MM.1S (cell line): ENCODE measurements at regions not wholly inside any gene's neighbourhood (a gene's known extent, or its start where the extent isn't known, plus 50 kb on each side); places are given as distances from the start of the nearest gene placed in this dataset.

Experiments
- EZH2 ChIP-seq: fragments of 300-600 bp; sonication (generic); optimal IDR thresholded peaks from 2 replicates; pipeline ENCODE3; 2017; ENCODE audit warnings: low read depth, mild to moderate bottlenecking, antibody characterized with exemption, low read length, mixed read lengths
- TF ChIP-seq, protein P1 (sequence below): fragments of 300-600 bp; sonication (generic); IDR thresholded peaks from 2 replicates; pipeline ENCODE4 v1.5.1; 2016; ENCODE audit warnings: antibody characterized with exemption, low read length, mixed read lengths

GRCh38 chr5:96338624-96339415 is 94.2 kb downstream of the PCSK1 start:
- TF ChIP-seq EZH2: no peak
- TF ChIP-seq, protein P1, sequence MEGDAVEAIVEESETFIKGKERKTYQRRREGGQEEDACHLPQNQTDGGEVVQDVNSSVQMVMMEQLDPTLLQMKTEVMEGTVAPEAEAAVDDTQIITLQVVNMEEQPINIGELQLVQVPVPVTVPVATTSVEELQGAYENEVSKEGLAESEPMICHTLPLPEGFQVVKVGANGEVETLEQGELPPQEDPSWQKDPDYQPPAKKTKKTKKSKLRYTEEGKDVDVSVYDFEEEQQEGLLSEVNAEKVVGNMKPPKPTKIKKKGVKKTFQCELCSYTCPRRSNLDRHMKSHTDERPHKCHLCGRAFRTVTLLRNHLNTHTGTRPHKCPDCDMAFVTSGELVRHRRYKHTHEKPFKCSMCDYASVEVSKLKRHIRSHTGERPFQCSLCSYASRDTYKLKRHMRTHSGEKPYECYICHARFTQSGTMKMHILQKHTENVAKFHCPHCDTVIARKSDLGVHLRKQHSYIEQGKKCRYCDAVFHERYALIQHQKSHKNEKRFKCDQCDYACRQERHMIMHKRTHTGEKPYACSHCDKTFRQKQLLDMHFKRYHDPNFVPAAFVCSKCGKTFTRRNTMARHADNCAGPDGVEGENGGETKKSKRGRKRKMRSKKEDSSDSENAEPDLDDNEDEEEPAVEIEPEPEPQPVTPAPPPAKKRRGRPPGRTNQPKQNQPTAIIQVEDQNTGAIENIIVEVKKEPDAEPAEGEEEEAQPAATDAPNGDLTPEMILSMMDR: no peak
